DOHH2 (cell line): ENCODE measurements at regions not wholly inside any gene's neighbourhood (a gene's known extent, or its start where the extent isn't known, plus 50 kb on each side); places are given as distances from the start of the nearest gene placed in this dataset.

ENCODE experiments used
- H3F3A ChIP-seq: fragments of 200-600 bp; sonication (generic), shearing (Covaris generic); 2 replicates; pipeline ENCODE4 v1.6.0; 2016; ENCODE audit warnings: antibody characterized with exemption, mild to moderate bottlenecking; ENCODE audit not compliant: control insufficient read depth, insufficient read depth
- H3K27ac ChIP-seq: fragments of 200-600 bp; sonication (generic); 2 replicates; pipeline ENCODE4 v1.5.1; 2014; ENCODE audit warnings: low read depth, mild to moderate bottlenecking, low read length, moderate library complexity
- H3K27me3 ChIP-seq: fragments of 200-600 bp; sonication (generic); 2 replicates; pipeline ENCODE4 v1.6.1; 2014; ENCODE audit warnings: mild to moderate bottlenecking, low read length, mixed read lengths; ENCODE audit not compliant: control insufficient read depth
- H3K36me3 ChIP-seq: fragments of 200-600 bp; sonication (generic); 2 replicates; pipeline ENCODE4 v1.6.1; 2014; ENCODE audit warnings: mild to moderate bottlenecking, low read length, moderate library complexity, mixed read lengths; ENCODE audit not compliant: control insufficient read depth
- H3K4me1 ChIP-seq: fragments of 200-600 bp; sonication (generic); 2 replicates; pipeline ENCODE4 v1.6.1; 2014; ENCODE audit warnings: mild to moderate bottlenecking, low read length, mixed read lengths; ENCODE audit not compliant: control insufficient read depth
- H3K4me2 ChIP-seq: fragments of 200-600 bp; sonication (generic); 2 replicates; pipeline ENCODE4 v1.6.0; 2014; ENCODE audit warnings: mild to moderate bottlenecking, low read length, moderate library complexity
- H3K4me3 ChIP-seq: fragments of 200-600 bp; sonication (generic); 2 replicates; pipeline ENCODE4 v1.5.1; 2014; ENCODE audit warnings: mild to moderate bottlenecking, low read length, mixed read lengths
- H3K79me2 ChIP-seq: fragments of 200-600 bp; sonication (generic); 2 replicates; pipeline ENCODE4 v1.6.1; 2014; ENCODE audit warnings: mild to moderate bottlenecking, low read length, mixed read lengths; ENCODE audit not compliant: control insufficient read depth
- H3K9me2 ChIP-seq: fragments of 200-600 bp; sonication (generic); replicated peaks from 2 replicates; pipeline ENCODE4 v1.6.1; 2014; ENCODE audit warnings: mild to moderate bottlenecking, low read length, mixed read lengths; ENCODE audit not compliant: control insufficient read depth
- H3K9me3 ChIP-seq: fragments of 200-600 bp; sonication (generic); 2 replicates; pipeline ENCODE4 v1.6.1; 2014; ENCODE audit warnings: antibody characterized with exemption, low read length, mixed read lengths; ENCODE audit not compliant: control insufficient read depth, insufficient read depth
- H4K20me1 ChIP-seq: fragments of 200-600 bp; sonication (generic); 2 replicates; pipeline ENCODE4 v1.6.0; 2014; ENCODE audit warnings: low read depth, mild to moderate bottlenecking, antibody characterized with exemption, low read length, moderate library complexity; ENCODE audit not compliant: control insufficient read depth, insufficient read depth
- EZH2phosphoT487 ChIP-seq: fragments of 200-600 bp; sonication (generic); IDR thresholded peaks from 2 replicates; pipeline ENCODE4 v1.6.1; 2017; ENCODE audit warnings: borderline replicate concordance, mild to moderate bottlenecking, antibody characterized with exemption, low read length, moderate library complexity, mixed read lengths
- TF ChIP-seq, protein P1 (sequence below): fragments of 200-600 bp; sonication (generic); IDR thresholded peaks from one replicate; pipeline ENCODE4 v1.5.1; 2014; ENCODE audit warnings: antibody characterized with exemption, mild to moderate bottlenecking, low read depth, low read length; ENCODE audit not compliant: poor library complexity, severe bottlenecking

DNA sequence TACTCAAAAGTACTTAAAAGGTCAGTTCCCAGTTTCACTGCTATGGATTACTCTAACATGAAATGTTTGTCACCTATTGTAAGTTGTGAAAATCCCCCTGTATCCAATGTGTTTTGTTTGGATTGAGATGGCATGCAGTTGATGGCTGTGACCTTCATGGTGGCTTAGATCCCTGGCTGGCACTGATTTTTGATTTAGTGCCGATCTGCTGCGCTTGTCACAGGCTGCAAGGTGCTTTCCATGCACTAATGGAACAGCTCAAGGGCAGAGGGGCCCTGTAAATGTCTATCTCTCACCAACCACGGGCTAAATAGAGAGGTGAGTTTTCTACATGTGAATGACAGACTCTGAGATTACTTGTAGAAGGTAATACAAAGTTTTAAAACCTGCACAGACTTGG is 69.8 kb upstream of the WDR41 start:
- Histone ChIP-seq H3K9me2 (no peaks in the 10 kb centered on the region), H3K4me2 (no peak overlapping the region), H3K27ac (no peak overlapping the region), H3K27me3 (peaks cover 5% of the 10 kb centered on the region; the same call in 1 of the 2 replicates), H3K4me3 (no peak overlapping the region), H4K20me1 (no peaks in the 10 kb centered on the region), H3K79me2 (no peaks in the 10 kb centered on the region), H3K36me3 (no peaks in the 10 kb centered on the region), H3K4me1 (no peaks in the 10 kb centered on the region), H3K9me3 (no peaks in the 10 kb centered on the region), H3F3A (no peaks in the 10 kb centered on the region)
- no peak for TF ChIP-seq EZH2phosphoT487
- TF ChIP-seq, protein P1, sequence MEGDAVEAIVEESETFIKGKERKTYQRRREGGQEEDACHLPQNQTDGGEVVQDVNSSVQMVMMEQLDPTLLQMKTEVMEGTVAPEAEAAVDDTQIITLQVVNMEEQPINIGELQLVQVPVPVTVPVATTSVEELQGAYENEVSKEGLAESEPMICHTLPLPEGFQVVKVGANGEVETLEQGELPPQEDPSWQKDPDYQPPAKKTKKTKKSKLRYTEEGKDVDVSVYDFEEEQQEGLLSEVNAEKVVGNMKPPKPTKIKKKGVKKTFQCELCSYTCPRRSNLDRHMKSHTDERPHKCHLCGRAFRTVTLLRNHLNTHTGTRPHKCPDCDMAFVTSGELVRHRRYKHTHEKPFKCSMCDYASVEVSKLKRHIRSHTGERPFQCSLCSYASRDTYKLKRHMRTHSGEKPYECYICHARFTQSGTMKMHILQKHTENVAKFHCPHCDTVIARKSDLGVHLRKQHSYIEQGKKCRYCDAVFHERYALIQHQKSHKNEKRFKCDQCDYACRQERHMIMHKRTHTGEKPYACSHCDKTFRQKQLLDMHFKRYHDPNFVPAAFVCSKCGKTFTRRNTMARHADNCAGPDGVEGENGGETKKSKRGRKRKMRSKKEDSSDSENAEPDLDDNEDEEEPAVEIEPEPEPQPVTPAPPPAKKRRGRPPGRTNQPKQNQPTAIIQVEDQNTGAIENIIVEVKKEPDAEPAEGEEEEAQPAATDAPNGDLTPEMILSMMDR = no peak

DNA sequence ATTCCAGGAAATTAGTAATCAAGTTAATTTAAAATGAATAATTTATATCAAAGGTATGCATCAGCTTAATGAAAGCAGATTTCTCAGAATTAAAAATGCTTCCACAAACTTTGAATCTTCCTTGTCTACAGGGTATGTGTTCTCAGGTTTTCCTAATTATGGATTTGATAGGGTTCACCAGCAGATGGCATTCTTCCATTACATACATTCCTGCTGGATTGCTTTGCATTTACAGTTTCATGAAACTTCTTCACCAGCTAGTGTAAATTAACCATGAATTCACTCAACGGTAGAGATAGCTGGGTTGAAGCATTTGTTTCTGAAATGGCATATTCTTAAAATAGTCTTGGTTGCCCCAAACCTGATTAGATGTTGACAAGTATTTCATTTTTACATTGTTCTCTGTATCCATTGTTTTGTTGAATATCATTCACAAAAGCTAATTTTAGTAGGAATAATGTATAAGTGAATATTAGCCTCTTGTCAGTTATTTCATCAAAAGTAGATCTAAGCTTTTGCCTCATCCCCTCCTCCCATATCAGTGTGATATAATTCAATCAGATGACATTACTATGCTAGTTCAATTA is 68.7 kb upstream of the WDR41 start:
- Histone ChIP-seq H3K27me3 (peaks cover 5% of the 10 kb centered on the region; the same call in 1 of the 2 replicates), H3K9me2 (no peaks in the 10 kb centered on the region), H3K27ac (no peak overlapping the region), H3F3A (no peaks in the 10 kb centered on the region), H3K79me2 (no peaks in the 10 kb centered on the region), H3K9me3 (no peaks in the 10 kb centered on the region), H3K4me3 (no peak overlapping the region), H4K20me1 (no peaks in the 10 kb centered on the region), H3K4me2 (no peak overlapping the region), H3K4me1 (no peaks in the 10 kb centered on the region), H3K36me3 (no peaks in the 10 kb centered on the region)
- TF ChIP-seq, protein P1 = peak; percentile 15
- TF ChIP-seq EZH2phosphoT487 = no peak

DNA sequence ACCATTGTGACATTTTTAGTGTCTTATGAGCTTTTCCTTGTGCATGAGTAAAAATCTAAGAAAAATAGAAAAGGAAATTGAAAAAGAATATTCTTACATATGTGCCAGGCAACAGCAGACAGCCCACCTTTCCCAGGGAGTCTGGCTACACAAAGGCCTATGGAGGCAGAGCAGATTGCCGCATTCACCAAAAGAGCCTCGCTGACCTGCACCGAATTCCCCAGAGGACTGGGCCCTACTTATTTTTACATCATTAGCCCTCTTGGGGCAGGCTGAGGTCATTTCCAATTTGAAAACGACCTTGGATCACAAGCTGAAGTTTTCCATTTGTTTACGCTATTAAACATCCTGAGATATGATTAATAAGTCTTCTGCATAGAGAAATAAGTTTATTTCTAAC is 66.2 kb upstream of the WDR41 start:
- H3K4me1 ChIP-seq = no peaks in the 10 kb centered on the region
- H3K9me3 ChIP-seq = no peaks in the 10 kb centered on the region
- H3K4me2 ChIP-seq = no peak overlapping the region
- no peaks in the 10 kb centered on the region for H3F3A ChIP-seq
- H4K20me1 ChIP-seq = no peaks in the 10 kb centered on the region
- TF ChIP-seq, protein P1 = no peak
- no peak for TF ChIP-seq EZH2phosphoT487
- H3K4me3 ChIP-seq = no peak overlapping the region
- no peak overlapping the region for H3K27ac ChIP-seq
- no peaks in the 10 kb centered on the region for H3K36me3 ChIP-seq
- no peaks in the 10 kb centered on the region for H3K27me3 ChIP-seq
- H3K9me2 ChIP-seq = no peaks in the 10 kb centered on the region
- no peaks in the 10 kb centered on the region for H3K79me2 ChIP-seq
